NCI-H526 (cell line): ENCODE measurements at regions not wholly inside any gene's neighbourhood (a gene's known extent, or its start where the extent isn't known, plus 50 kb on each side); places are given as distances from the start of the nearest gene placed in this dataset.

Source experiments
- DNase-seq, 2 experiments: peaks; one replicate each; lab custom pipeline; 2025; lab: John Stamatoyannopoulos, UW

- DNase-seq, result no peak
Measured at GRCh38 chr17:73929860-73930430, 273.5 kb upstream of the RPL38 start.

GRCh38 chr17:73932216-73932749 lies 271.2 kb upstream of the RPL38 start:
- DNase-seq, result peak in 1 of 2 experiments; percentile 41

GRCh38 chr17:73933164-73933766 lies 270.2 kb upstream of the RPL38 start:
- DNase-seq, result no peak

- no peak for DNase-seq
Measured at GRCh38 chr17:73933871-73934270, 269.6 kb upstream of the RPL38 start.

GRCh38 chr17:73934696-73935095 lies 268.8 kb upstream of the RPL38 start:
- no peak for DNase-seq

- DNase-seq, result no peak
Measured at GRCh38 chr17:73936908-73937627, 266.4 kb upstream of the RPL38 start.

- DNase-seq, result no peak
Measured at GRCh38 chr17:73938706-73939105, 264.8 kb upstream of the RPL38 start.

- DNase-seq, result no peak
Measured at GRCh38 chr17:73939806-73940205, 263.7 kb upstream of the RPL38 start.

- DNase-seq, result no peak
Measured at GRCh38 chr17:73940511-73940910, 263.0 kb upstream of the RPL38 start.

GRCh38 chr17:73941919-73942530 lies 261.5 kb upstream of the RPL38 start:
- DNase-seq, result no peak

- DNase-seq, result no peak
Measured at GRCh38 chr17:73942703-73943415, 260.6 kb upstream of the RPL38 start.

- no peak for DNase-seq
Measured at GRCh38 chr17:73943416-73944110, 259.9 kb upstream of the RPL38 start.

GRCh38 chr17:73944366-73944765 lies 259.1 kb upstream of the RPL38 start:
- DNase-seq, result no peak

GRCh38 chr17:73947281-73947965 lies 256.1 kb upstream of the RPL38 start:
- no peak for DNase-seq

- no peak for DNase-seq
Measured at GRCh38 chr17:73947966-73948355, 255.5 kb upstream of the RPL38 start.

GRCh38 chr17:73949903-73950592 lies 253.4 kb upstream of the RPL38 start:
- DNase-seq, result no peak

GRCh38 chr17:73950593-73950914 lies 252.9 kb upstream of the RPL38 start:
- DNase-seq, result peak in 1 of 2 experiments; percentile 22

GRCh38 chr17:73952082-73952479 lies 251.4 kb upstream of the RPL38 start:
- no peak for DNase-seq

GRCh38 chr17:73952480-73953205 lies 250.8 kb upstream of the RPL38 start:
- peak in 1 of 2 experiments; percentile 77 for DNase-seq
